GM18867 (cell line): ENCODE measurements at regions not wholly inside any gene's neighbourhood (a gene's known extent, or its start where the extent isn't known, plus 50 kb on each side); places are given as distances from the start of the nearest gene placed in this dataset.
"Not testable (repeated sequence)": the region's sequence is repeated elsewhere in the genome, so short reads cannot be mapped to it uniquely, and the experiment has no call there.

Source experiments
- ATAC-seq: cut with Tn5 transposase; IDR thresholded peaks from one replicate; pipeline ENCODE4 v1.9.1; 2021; ENCODE audit warnings: mild to moderate bottlenecking, moderate library complexity; ENCODE audit not compliant: unreplicated experiment

GRCh38 chr20:11162026-11162775 is 488.4 kb upstream of the JAG1 start:
- ATAC-seq, result no peak

GRCh38 chr20:11165789-11166188 is 492.0 kb upstream of the JAG1 start:
- no peak for ATAC-seq

GRCh38 chr20:11166712-11167111 is 492.9 kb upstream of the JAG1 start:
- ATAC-seq, result no peak

DNA sequence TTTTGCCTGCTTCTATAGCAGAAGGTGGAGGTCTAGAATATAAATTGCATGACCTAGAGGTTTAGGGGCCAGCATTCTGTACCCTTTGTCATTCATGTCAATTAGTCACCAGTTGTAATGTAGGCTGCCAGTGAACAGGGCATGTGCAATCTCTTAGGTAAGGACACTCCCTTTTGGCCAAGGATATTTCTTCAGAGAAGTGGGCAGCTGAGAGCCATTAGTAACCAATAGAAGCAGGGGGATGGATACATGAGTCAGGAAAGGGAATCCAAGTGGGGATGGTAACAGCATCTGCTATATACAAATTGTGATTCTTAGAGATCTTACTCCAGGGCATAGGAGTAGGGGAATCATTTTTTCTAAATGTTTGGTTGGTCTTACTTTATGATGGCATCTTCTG is 494.2 kb upstream of the JAG1 start:
- no peak for ATAC-seq

DNA sequence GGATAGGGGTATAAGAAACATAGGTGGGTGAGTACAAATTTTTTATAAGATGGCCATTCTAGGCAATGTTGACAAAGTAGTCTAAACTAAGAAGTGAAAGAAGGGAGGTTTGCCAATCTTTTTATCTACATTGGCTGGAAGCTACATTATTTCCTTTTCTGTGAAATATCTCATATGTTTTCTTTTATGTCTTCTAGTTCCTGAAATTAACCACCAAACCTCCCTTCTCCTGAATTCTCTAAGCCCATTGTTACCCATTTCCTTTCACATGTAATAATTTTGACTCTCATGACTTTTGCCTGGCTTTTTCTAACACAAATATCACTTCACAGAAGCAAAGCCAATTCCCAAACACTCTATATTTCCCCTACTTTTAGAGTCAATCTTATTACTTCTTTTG is 496.2 kb upstream of the JAG1 start:
- no peak for ATAC-seq

- no peak for ATAC-seq
These were observed 496.8 kb upstream of the JAG1 start for GRCh38 chr20:11170565-11170964.

- ATAC-seq, result no peak
These were observed 499.1 kb upstream of the JAG1 start for GRCh38 chr20:11172881-11173280.

DNA sequence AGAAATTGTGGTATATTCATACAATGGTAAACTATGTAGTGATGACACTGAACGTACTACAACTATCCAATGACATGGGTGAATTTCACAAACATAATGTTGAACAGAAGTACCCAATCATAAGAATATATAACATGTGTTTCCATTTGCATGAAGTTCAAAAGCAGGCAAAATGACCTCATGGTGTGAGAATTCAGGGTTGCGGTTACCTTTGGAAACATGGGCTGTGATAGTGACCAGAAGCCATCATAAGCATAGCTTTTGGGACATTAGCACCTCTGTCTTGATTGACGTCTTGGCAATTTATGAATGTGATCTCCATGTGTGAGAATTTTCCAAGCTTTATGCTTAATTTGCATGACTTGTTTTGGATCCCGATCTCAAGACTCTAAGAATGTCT is 500.1 kb upstream of the JAG1 start:
- ATAC-seq, result no peak

- ATAC-seq, result no peak
These were observed 501.1 kb upstream of the JAG1 start for GRCh38 chr20:11174861-11175260.

DNA sequence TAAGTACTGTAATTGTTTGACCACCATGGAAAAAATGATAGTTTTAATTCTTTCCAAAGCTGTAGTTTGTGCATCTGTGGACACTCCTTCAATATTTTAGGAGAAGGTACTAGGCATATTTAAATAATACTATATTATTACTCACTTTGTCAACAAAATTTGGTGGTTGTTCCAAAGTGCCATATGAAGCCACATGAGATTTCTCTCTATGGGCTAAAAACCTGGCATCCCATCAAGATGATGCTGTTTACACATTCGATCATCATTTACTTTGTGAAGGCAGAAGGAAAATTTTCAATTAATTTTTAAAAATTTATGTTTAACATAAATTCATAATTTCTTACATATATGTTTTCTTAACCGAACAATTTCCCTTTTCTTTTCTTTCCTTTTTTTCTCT is 502.6 kb upstream of the JAG1 start:
- ATAC-seq, result no peak

- ATAC-seq, result no peak
These were observed 505.3 kb upstream of the JAG1 start for GRCh38 chr20:11178946-11179654.

DNA sequence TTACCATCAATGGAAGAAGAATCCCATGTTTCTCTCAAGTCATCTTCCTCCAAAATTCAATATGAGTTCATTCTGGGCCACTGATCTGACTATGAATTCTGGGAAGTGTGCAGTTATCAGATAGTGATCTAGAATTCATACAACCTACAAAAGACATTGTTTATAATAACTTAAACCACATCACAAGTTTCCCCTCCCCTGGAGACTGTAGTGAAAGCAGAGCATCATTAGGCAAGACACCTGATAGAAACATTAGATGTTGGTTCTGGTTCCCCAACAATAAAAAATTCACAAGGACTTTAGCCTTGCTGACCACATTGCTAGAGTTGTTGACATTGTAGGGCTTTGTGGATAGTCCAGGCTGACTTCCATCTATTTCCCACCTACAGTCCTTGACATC is 506.4 kb upstream of the JAG1 start:
- no peak for ATAC-seq

DNA sequence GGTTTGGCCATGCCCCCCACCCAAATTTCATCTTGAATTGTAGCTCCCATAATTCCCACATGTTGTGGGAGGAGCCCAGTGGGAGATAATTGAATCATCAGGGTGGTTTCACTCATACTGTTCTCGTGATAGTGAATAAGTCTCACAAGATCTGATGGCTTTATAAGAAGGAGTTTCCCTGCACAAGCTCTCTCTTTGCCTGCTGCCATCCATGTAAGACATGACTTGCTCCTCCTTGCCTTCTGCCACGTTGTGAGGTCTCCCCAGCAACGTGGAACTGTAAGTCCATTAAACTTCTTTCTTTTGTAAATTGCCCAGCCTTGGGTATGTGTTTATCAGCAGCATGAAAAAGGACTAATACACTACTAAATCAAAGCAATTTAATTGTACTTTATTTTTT is 507.3 kb upstream of the JAG1 start:
- ATAC-seq, result not testable (repeated sequence)

DNA sequence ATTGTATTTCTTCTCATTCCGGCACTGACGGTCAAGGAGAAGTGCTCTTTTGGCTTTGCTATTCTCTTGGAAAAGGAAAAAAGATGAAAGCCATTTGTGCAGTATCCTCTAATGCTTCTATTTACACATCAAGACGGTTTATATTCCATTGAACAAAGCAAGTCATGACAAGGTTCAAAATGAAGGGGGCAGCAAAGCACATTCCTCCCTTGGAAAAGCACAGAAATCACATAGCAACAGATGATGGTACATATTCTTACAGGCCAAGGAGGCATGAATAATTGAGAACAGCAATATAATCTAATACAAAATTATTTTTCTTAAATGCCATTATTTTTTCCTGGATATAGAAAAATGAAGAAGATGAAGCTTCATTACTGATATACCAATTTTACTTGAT is 508.2 kb upstream of the JAG1 start:
- no peak for ATAC-seq

- no peak for ATAC-seq
These were observed 508.9 kb upstream of the JAG1 start for GRCh38 chr20:11182720-11183119.

DNA sequence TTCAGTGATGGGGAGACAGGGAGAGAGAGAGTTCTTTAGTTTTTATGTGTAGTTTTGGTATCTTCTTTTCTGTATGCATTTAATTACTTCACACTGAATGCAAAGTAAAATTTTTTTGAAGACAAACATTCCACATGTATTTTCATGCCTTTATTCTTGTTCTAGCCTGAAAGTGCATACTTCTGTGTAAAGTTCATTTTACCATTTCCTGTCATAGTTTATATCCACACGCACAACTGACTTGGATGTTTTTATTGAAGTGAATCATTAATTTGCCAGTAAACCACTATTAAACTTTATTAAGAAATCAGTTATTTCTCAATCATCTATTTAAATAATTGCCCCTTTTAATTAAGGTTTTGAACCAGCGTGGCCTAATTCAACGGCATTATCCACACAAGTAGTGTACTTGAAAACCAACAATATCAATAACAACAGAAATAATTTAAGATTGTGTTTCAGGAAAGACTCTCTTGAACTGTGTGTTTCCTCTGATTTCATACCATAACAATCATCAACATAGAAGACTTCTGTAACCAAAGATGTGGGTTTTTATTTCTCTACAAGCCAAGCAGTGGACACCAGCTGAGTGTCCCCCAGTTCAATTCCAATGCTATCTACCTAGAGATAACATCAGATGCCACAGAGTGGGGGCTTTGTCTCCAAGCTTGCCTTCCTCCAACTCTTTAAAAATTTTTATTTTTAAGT is 512.7 kb upstream of the JAG1 start:
- no peak for ATAC-seq

DNA sequence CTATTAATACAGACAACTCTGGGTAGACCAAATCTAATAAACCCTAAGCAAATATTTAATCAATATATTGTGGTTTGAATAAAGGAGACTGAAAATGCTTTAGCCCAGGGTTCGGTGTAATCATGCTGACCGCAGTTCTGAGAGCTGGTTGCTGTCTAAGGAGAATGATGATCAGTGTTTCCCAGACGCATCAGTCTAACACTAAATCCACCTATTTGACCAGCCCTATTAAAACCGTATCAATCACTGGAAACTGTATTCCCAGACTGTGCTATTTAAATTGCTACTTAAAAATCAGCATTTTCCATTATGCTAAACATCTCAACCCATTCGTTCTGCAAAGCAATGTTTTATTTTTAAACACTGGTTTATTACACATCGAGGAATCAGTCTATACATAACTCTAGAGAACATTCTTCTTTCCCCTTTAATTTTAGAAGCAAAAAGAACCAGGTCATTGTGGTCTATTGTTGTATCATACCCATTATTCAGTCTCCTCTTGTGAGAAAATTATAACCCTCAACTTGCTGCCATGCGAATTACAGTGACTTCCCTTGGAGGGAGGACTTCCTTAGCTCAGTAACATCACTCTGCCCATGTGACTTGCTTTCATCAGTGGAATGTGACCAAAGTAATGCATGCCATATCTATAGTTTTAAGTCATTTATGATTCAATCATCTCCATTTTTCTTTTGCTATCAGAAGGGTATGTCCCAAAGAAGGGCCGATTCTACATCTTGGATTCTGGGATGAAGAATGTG is 515.2 kb upstream of the JAG1 start:
- ATAC-seq, result no peak

GRCh38 chr20:11190741-11191140 is 516.9 kb upstream of the JAG1 start:
- ATAC-seq, result no peak

GRCh38 chr20:11192106-11192505 is 518.3 kb upstream of the JAG1 start:
- ATAC-seq, result no peak

DNA sequence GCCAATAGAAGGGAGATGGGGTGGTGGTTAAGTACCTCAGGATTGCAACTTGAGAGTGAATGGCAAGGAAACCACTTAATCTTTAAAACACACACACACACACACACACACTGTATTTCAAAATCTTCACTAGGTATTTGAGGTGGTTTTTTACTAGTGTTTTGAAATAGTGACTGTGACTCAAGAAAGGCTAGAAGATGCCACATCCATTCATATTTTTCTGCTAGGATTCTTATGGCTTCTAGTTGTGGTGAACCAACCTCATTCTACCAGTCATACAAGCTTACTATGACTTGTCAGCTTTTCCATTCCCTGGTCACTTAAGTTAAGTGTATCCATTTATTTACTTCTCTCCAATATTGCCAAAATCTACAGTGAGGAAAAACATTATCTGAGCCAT is 519.4 kb upstream of the JAG1 start:
- ATAC-seq, result no peak

DNA sequence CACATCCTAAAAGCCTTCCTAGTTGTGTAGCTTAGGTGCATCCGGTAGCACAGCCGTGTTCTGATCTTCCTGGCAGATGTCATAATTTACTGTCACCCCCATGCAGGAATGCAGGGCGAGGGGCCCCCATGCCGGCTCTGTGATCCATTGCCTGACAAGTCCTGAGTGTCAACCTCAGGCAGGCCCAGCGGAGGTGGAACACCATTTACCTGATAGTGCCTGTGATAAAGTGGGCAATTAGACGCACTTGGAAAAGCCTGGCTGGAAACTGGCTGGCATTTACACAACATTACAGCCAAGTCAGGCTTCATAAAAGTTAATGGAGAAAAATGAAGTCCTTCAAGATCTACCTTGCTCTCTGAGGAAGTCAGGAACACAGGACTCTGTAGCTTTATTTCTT is 521.4 kb upstream of the JAG1 start:
- no peak for ATAC-seq
